Prostate gland (tissue), 2 donors: ENCODE measurements at regions not wholly inside any gene's neighbourhood (a gene's known extent, or its start where the extent isn't known, plus 50 kb on each side); places are given as distances from the start of the nearest gene placed in this dataset.
"Not testable (repeated sequence)": the region's sequence is repeated elsewhere in the genome, so short reads cannot be mapped to it uniquely, and the experiment has no call there.

Source experiments
- DNase-seq: peaks from one replicate; pipeline ENCODE4 v3.0.0-alpha.2; 2019; ENCODE audit warnings: low spot score
- H3K27ac ChIP-seq, 2 donors: fragments of 200-600 bp; sonication (generic); 2 replicates each; pipeline ENCODE4 v1.5.1; 2017 to 2019
- H3K27me3 ChIP-seq: fragments of 200-600 bp; sonication (generic); replicated peaks from 2 replicates; pipeline ENCODE4 v1.5.1; 2019; ENCODE audit not compliant: insufficient read depth
- H3K36me3 ChIP-seq, 2 donors: fragments of 200-600 bp; sonication (generic); 1 replicate in 1 of 2; 2 replicates in 1 of 2; pipeline versions ENCODE4 v1.5.1 to v1.8.1; 2017 to 2019
- H3K4me1 ChIP-seq: fragments of 200-600 bp; sonication (generic); replicated peaks from 2 replicates; pipeline ENCODE4 v1.5.1; 2019
- H3K4me3 ChIP-seq, 2 donors: fragments of 200-600 bp; sonication (generic); 2 replicates each; pipeline ENCODE4 v1.5.1; 2017 to 2019
- H3K9me3 ChIP-seq: fragments of 200-600 bp; sonication (generic); 2 replicates; pipeline ENCODE4 v1.5.1; 2017
- POLR2A ChIP-seq: fragments of 450-650 bp; IDR thresholded peaks from one replicate; pipeline ENCODE4 v1.6.1; 2016; ENCODE audit warnings: antibody characterized with exemption, mild to moderate bottlenecking
- POLR2AphosphoS5 ChIP-seq: sonication (generic); formaldehyde crosslinking; IDR thresholded peaks from one replicate; pipeline ENCODE4 v1.6.1; 2017; ENCODE audit warnings: antibody characterized with exemption
- WGBS: methylation state at CpG from one replicate; pipeline ENCODE4 v1.1.5; 2018; 5-methylcytosine and 5-hydroxymethylcytosine counted together
- intact Hi-C: fragments of 100-400 bp; cut with DNase I; formaldehyde crosslinking; loops from one replicate; pipeline ENCODE4 v1.14.2; 2022
- TF ChIP-seq, protein P1 (sequence below), 4 experiments: fragments of 200-600 bp in 2 of 4; fragments of 450-650 bp in 2 of 4; sonication (generic) in 2 of 4; IDR thresholded peaks; 1 replicate in 3 of 4; 2 replicates in 1 of 4; pipeline ENCODE4 v1.5.1; 2016 to 2019; ENCODE audit warnings: antibody characterized with exemption in 4 of 4, mild to moderate bottlenecking in 2 of 4, moderate library complexity in 2 of 4

DNA sequence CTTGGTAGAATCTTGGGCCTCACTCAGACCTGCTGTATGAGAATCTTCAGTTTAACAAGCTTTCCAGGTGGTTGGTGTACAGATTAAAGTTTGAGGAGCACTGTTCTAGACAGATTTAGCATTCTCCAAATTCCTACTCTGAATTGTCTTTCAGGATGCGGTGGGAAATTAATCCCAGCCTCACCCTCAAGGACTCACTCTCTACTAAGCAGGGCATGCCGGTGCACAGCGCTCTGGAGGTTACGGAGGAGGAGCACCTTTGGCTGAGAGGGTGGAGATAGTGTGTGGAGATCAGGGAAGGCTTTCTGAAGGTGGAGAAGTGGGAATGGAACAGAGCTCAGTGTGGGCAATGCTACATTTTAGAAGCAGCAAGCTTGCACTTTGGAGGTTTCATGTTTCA is 359.2 kb downstream of the LRATD1 start:
- Histone ChIP-seq H3K27me3 (no peaks in the 10 kb centered on the region), H3K27ac (no peak overlapping the region), H3K9me3 (no peaks in the 10 kb centered on the region), H3K36me3 (no peaks in the 10 kb centered on the region), H3K4me3 (no peak overlapping the region), H3K4me1 (no peaks in the 10 kb centered on the region)
- 97% methylated on average over 4 of the region's 4 CpGs for WGBS
- no peak for DNase-seq
- intact Hi-C loops = no loop called here
- TF ChIP-seq, protein P1, sequence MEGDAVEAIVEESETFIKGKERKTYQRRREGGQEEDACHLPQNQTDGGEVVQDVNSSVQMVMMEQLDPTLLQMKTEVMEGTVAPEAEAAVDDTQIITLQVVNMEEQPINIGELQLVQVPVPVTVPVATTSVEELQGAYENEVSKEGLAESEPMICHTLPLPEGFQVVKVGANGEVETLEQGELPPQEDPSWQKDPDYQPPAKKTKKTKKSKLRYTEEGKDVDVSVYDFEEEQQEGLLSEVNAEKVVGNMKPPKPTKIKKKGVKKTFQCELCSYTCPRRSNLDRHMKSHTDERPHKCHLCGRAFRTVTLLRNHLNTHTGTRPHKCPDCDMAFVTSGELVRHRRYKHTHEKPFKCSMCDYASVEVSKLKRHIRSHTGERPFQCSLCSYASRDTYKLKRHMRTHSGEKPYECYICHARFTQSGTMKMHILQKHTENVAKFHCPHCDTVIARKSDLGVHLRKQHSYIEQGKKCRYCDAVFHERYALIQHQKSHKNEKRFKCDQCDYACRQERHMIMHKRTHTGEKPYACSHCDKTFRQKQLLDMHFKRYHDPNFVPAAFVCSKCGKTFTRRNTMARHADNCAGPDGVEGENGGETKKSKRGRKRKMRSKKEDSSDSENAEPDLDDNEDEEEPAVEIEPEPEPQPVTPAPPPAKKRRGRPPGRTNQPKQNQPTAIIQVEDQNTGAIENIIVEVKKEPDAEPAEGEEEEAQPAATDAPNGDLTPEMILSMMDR (IDR thresholded peaks at IDR 0.05) = no peak
- TF ChIP-seq POLR2AphosphoS5 (no peak), POLR2A (no peak)

DNA sequence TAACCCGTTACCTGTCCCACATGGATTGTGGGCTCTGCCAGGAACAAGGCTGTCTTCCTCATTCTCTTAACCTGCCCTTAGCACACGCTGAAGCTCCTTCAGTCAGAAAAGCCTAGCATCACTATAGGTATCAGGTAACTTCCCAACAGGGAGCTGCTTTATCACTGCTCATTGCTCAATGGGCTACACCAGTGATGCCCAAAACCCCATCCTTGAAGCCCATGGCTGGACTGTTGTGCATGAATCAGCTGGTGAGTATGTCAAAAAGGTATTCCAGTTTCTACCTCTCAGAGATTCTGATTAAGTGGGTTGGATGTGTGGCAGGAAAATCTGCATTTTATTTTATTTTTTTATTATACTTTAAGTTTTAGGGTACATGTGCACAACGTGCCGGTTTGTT is 362.2 kb downstream of the LRATD1 start:
- Histone ChIP-seq H3K27me3 (no peaks in the 10 kb centered on the region), H3K27ac (no peak overlapping the region), H3K9me3 (no peaks in the 10 kb centered on the region), H3K36me3 (no peaks in the 10 kb centered on the region), H3K4me3 (no peak overlapping the region), H3K4me1 (no peaks in the 10 kb centered on the region)
- WGBS = 91% methylated on average over 4 of the region's 4 CpGs
- TF ChIP-seq POLR2AphosphoS5 = no peak
- no peak for TF ChIP-seq POLR2A
- TF ChIP-seq, protein P1 (IDR thresholded peaks at IDR 0.05) = no peak
- no peak for DNase-seq
- intact Hi-C loops = no loop called here

DNA sequence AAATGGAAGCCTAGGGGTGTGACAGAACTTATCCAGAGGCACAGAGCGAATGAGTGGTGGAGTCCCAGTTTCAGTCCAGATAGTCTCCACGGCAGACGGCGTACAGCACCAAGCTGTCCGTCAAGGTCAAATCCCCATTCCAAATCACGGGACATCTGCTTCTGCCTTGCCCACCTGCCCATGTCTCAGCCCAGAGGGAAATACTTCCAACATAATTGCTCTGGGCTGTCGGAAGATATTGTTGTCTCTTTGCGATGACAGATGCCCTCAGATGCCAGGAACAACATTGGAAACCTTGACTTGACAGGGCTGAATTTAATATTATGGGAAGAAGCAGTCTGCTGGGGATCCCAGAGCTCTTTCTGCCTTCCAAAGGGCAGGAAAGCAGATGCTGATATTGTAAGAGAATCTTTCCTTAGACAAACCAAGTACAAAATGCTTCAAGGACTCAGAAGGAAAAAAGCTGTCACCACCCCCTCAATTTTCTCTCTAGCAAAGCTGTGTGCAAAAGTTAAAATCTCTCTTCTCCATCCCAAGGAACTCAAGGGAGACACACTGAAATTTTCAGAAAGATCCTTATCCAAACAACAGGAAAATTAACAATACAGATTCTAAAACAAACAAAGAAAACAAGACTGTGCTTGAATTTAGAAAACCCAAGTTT is 364.0 kb downstream of the LRATD1 start:
- 89% methylated on average over 8 of the region's 8 CpGs for WGBS
- no peaks in the 10 kb centered on the region for H3K9me3 ChIP-seq
- no peak for DNase-seq
- no peaks in the 10 kb centered on the region for H3K36me3 ChIP-seq
- TF ChIP-seq POLR2AphosphoS5 (no peak), POLR2A (no peak)
- TF ChIP-seq, protein P1 (IDR thresholded peaks at IDR 0.05) = no peak
- no peaks in the 10 kb centered on the region for H3K4me1 ChIP-seq
- intact Hi-C loops = no loop called here
- no peak overlapping the region for H3K27ac ChIP-seq
- no peaks in the 10 kb centered on the region for H3K27me3 ChIP-seq
- H3K4me3 ChIP-seq = no peak overlapping the region

DNA sequence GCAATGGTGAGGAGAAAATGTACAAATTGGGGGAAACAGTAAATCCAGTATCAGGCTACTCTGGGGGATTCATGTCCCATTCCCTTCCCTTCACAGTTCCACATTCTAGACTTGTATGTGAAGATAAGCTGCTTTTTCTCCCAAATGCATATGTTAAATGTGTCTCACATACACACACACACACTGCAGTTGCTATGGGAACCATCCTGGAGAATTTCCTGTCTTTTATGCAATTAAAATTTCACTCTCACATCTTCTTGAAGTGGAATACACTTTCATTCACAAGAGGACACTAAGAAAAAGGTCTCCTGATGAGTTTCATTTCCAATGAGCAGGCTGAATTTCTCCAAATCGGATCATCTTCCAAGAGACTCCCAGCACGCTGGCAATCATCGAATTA is 366.0 kb downstream of the LRATD1 start:
- Histone ChIP-seq H3K9me3 (no peaks in the 10 kb centered on the region), H3K27me3 (no peaks in the 10 kb centered on the region), H3K4me1 (no peaks in the 10 kb centered on the region), H3K4me3 (no peak overlapping the region), H3K36me3 (no peaks in the 10 kb centered on the region), H3K27ac (no peak overlapping the region)
- DNase-seq = no peak
- intact Hi-C loops = no loop called here
- 99% methylated on average over 3 of the region's 3 CpGs for WGBS
- TF ChIP-seq POLR2AphosphoS5 (no peak), POLR2A (no peak)
- TF ChIP-seq, protein P1 (IDR thresholded peaks at IDR 0.05) = no peak

DNA sequence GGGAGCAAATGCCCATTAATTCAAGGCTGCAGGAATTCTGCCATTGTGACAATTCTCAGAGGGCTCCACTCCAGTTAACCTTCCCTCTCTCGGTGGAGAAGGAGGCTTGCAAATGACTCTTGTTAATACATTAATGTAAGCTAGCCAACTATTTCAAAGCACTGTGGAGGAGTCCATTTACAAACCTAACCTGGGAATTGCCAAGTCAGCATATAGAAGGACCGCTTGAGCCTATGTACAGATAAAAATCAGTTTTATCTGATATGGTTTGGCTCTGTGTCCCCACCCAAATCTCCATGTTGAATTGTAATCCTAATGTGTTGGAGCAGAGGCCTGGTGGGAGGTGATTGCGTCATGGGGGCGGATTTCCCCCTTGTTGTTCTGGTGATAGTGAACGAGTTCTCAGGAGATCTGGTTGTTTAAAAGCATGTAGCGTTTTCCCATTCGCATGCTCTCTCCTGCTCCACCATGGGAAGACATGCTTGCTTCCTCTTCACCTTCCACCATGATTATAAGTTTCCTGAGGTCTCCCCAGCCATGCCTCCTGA is 366.7 kb downstream of the LRATD1 start:
- 85% methylated on average over 7 of the region's 7 CpGs for WGBS
- Histone ChIP-seq H3K4me3 (no peak overlapping the region), H3K9me3 (no peaks in the 10 kb centered on the region), H3K27me3 (no peaks in the 10 kb centered on the region), H3K36me3 (no peaks in the 10 kb centered on the region), H3K4me1 (no peaks in the 10 kb centered on the region), H3K27ac (no peak overlapping the region)
- intact Hi-C loops = no loop called here
- no peak for DNase-seq
- TF ChIP-seq POLR2AphosphoS5 (no peak), POLR2A (no peak)
- TF ChIP-seq, protein P1 (IDR thresholded peaks at IDR 0.05) = no peak

DNA sequence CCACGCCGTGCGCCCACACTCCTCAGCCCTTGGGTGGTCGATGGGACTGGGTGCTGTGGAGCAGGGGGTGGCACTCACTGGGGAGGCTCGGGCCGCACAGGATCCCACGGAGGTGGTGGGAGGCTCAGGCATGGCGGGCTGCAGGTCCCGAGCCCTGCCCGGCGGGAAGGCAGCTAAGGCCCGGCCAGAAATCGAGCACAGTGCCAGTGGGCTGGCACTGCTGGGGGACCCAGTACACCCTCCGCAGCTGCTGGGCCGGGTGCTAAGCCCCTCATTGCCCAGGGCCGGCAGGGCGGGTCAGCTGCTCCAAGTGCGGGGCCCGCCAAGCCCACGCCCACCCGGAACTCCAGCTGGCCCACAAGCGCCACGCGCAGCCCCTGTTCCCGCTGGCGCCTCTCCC is 370.0 kb downstream of the LRATD1 start:
- H3K9me3 ChIP-seq, intact Hi-C loops, H3K4me1 ChIP-seq, DNase-seq, H3K27me3 ChIP-seq, H3K36me3 ChIP-seq, H3K4me3 ChIP-seq, H3K27ac ChIP-seq: not testable (repeated sequence)
- WGBS = 88% methylated on average over 23 of the region's 26 CpGs
